Adrenal gland (tissue), 9 donors: ENCODE measurements at regions not wholly inside any gene's neighbourhood (a gene's known extent, or its start where the extent isn't known, plus 50 kb on each side); places are given as distances from the start of the nearest gene placed in this dataset.

Experiments
- DNase-seq, 7 donors: peaks; one replicate each; pipeline ENCODE4 v3.0.0-alpha.2; 2019 to 2020
- H3K27ac ChIP-seq, 5 donors: fragments of 200-600 bp; sonication (generic) in 4 of 5; 1 replicate in 3 of 5; 2 replicates in 2 of 5; pipeline versions ENCODE4 v1.5.1 to v1.8.0; 2016 to 2020; ENCODE audit warnings: mild to moderate bottlenecking in 1 of 5
- H3K27me3 ChIP-seq: fragments of 200-600 bp; 2 replicates; pipeline ENCODE4 v1.8.0; 2021
- H3K36me3 ChIP-seq, 2 donors: fragments of 200-600 bp; replicated peaks in 1 of 2; 1 replicate in 1 of 2; 2 replicates in 1 of 2; pipeline versions ENCODE4 v1.5.1 to v1.8.0; 2018 to 2022
- H3K4me1 ChIP-seq, 2 donors: fragments of 200-600 bp; replicated peaks in 1 of 2; 1 replicate in 1 of 2; 2 replicates in 1 of 2; pipeline versions ENCODE4 v1.5.1 to v1.8.0; 2018 to 2021
- H3K4me3 ChIP-seq, 4 donors: fragments of 200-600 bp; sonication (generic) in 3 of 4; one replicate each; pipeline ENCODE4 v1.5.1; 2016 to 2018
- H3K9me3 ChIP-seq, 3 donors: fragments of 200-600 bp; sonication (generic) in 1 of 3; replicated peaks in 1 of 3; 1 replicate in 2 of 3; 2 replicates in 1 of 3; pipeline versions ENCODE4 v1.5.1 to v1.8.0; 2016 to 2021
- CTCF ChIP-seq, 6 experiments: fragments of 450-650 bp in 4 of 6; fragments of 200-600 bp in 2 of 6; sonication (generic) in 1 of 6; IDR thresholded peaks; 1 replicate in 5 of 6; 2 replicates in 1 of 6; pipeline versions ENCODE4 v1.5.1 to v1.8.0; 2016 to 2021; ENCODE audit warnings: antibody characterized with exemption in 6 of 6, mild to moderate bottlenecking in 2 of 6, moderate library complexity in 1 of 6
- POLR2A ChIP-seq, 2 donors: fragments of 450-650 bp; IDR thresholded peaks; one replicate each; pipeline ENCODE4 v1.6.1; 2017; ENCODE audit warnings: antibody characterized with exemption in 2 of 2, mild to moderate bottlenecking in 2 of 2, moderate library complexity in 1 of 2
- WGBS, 4 donors: extraction: QIAGEN DNeasy Blood & Tissue Kit in 2 of 4; methylation state at CpG; one replicate each; pipeline versions ENCODE4 v1.1.5 to v1.1.7; 2013 to 2017; 5-methylcytosine and 5-hydroxymethylcytosine counted together
- intact Hi-C, 2 donors: fragments of 100-400 bp; cut with DNase I; formaldehyde crosslinking; loops; one replicate each; pipeline versions ENCODE4 v1.14.1 to v1.15.0; 2022 to 2023
- donor health status: healthy with polysubstance abuse.
- donor health status: Bipolar disorder and iron deficiency.
- donor health status: DM: yes; HTN: yes; CAD: no.
- donor health status: DM: no; HTN: no; CAD: no.
- donor health status: DM: no; HTN: no; CAD: no.

GRCh38 chr3:71991046-71991445 lies 206.1 kb upstream of the PROK2 start:
- 75 to 92% (median 83%) methylated on average over 3 of the region's 3 CpGs for WGBS, 4 donors
- intact Hi-C loops, result no loop called here

GRCh38 chr3:71990545-71990944 lies 205.6 kb upstream of the PROK2 start:
- no peaks in the 10 kb centered on the region for H3K27me3 ChIP-seq
- no peaks in the 10 kb centered on the region for H3K9me3 ChIP-seq
- H3K4me1 ChIP-seq, result no peaks in the 10 kb centered on the region
- H3K36me3 ChIP-seq, result no peaks in the 10 kb centered on the region
- no peak overlapping the region for H3K4me3 ChIP-seq
- no peak for DNase-seq
- H3K27ac ChIP-seq, result no peak overlapping the region
- intact Hi-C loops, result no loop called here
- TF ChIP-seq CTCF (IDR thresholded peaks at IDR 0.05), result no peak
- TF ChIP-seq POLR2A (IDR thresholded peaks at IDR 0.05), result no peak

More at GRCh38 chr3:71991046-71991445, 206.1 kb upstream of the PROK2 start:
- TF ChIP-seq POLR2A (IDR thresholded peaks at IDR 0.05) (no peak), CTCF (IDR thresholded peaks at IDR 0.05) (no peak)
- no peak for DNase-seq
- Histone ChIP-seq H3K36me3 (no peaks in the 10 kb centered on the region), H3K4me1 (no peaks in the 10 kb centered on the region), H3K4me3 (no peak overlapping the region), H3K9me3 (no peaks in the 10 kb centered on the region), H3K27me3 (no peaks in the 10 kb centered on the region), H3K27ac (no peak overlapping the region)

GRCh38 chr3:71989165-71989564 lies 204.2 kb upstream of the PROK2 start:
- Histone ChIP-seq H3K27me3 (no peaks in the 10 kb centered on the region), H3K27ac (no peak overlapping the region), H3K36me3 (no peaks in the 10 kb centered on the region), H3K9me3 (no peaks in the 10 kb centered on the region), H3K4me1 (no peaks in the 10 kb centered on the region), H3K4me3 (no peak overlapping the region)
- intact Hi-C loops, result no loop called here
- DNase-seq, result no peak
- WGBS, 4 donors, result 72 to 96% (median 90%) methylated on average over 3 to 4 of the region's 4 CpGs
- no peak for TF ChIP-seq POLR2A (IDR thresholded peaks at IDR 0.05)
- TF ChIP-seq CTCF (IDR thresholded peaks at IDR 0.05), result no peak

- intact Hi-C loops, result no loop called here
- H3K36me3 ChIP-seq, result no peaks in the 10 kb centered on the region
- peak overlapping the region in 1 of 5 donors; percentile 16 for H3K27ac ChIP-seq
- peak in 3 of 7 donors; percentile 10 to 26 (median 18) for DNase-seq
- no peaks in the 10 kb centered on the region for H3K4me1 ChIP-seq
- H3K9me3 ChIP-seq, result no peaks in the 10 kb centered on the region
- H3K27me3 ChIP-seq, result no peaks in the 10 kb centered on the region
- no peak overlapping the region for H3K4me3 ChIP-seq
- WGBS, 4 donors, result 64 to 77% (median 73%) methylated on average over 5 of the region's 5 CpGs
- TF ChIP-seq CTCF (IDR thresholded peaks at IDR 0.05), result no peak
- no peak for TF ChIP-seq POLR2A (IDR thresholded peaks at IDR 0.05)
Observed at GRCh38 chr3:71987828-71988227, 202.9 kb upstream of the PROK2 start.
